ENCODE measurements at regions not wholly inside any gene's neighbourhood (a gene's known extent, or its start where the extent isn't known, plus 50 kb on each side); places are given as distances from the start of the nearest gene placed in this dataset.

- H3K9me3 ChIP-seq (ENCODE audit: control insufficient read depth, insufficient read depth, low read depth, low read length) = no peaks in the 10 kb centered on the region
- ChIA-PET CTCF (no interaction called here), POLR2A (no interaction called here)
- TF ChIP-seq CTCF (IDR thresholded peaks at IDR 0.05) (no peak), POLR2AphosphoS5 (IDR thresholded peaks at IDR 0.05; ENCODE audit: low read depth, low read length) (no peak), SIN3A (IDR thresholded peaks at IDR 0.05; ENCODE audit: borderline replicate concordance, insufficient read depth, low read depth, low read length) (no peak), TCF7L2 (IDR thresholded peaks at IDR 0.05; ENCODE audit: low read depth, low read length) (no peak)
- TF ChIP-seq, protein P1, sequence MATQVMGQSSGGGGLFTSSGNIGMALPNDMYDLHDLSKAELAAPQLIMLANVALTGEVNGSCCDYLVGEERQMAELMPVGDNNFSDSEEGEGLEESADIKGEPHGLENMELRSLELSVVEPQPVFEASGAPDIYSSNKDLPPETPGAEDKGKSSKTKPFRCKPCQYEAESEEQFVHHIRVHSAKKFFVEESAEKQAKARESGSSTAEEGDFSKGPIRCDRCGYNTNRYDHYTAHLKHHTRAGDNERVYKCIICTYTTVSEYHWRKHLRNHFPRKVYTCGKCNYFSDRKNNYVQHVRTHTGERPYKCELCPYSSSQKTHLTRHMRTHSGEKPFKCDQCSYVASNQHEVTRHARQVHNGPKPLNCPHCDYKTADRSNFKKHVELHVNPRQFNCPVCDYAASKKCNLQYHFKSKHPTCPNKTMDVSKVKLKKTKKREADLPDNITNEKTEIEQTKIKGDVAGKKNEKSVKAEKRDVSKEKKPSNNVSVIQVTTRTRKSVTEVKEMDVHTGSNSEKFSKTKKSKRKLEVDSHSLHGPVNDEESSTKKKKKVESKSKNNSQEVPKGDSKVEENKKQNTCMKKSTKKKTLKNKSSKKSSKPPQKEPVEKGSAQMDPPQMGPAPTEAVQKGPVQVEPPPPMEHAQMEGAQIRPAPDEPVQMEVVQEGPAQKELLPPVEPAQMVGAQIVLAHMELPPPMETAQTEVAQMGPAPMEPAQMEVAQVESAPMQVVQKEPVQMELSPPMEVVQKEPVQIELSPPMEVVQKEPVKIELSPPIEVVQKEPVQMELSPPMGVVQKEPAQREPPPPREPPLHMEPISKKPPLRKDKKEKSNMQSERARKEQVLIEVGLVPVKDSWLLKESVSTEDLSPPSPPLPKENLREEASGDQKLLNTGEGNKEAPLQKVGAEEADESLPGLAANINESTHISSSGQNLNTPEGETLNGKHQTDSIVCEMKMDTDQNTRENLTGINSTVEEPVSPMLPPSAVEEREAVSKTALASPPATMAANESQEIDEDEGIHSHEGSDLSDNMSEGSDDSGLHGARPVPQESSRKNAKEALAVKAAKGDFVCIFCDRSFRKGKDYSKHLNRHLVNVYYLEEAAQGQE (IDR thresholded peaks at IDR 0.05; ENCODE audit: insufficient read depth in 1 of 2, low read depth in 2 of 2, low read length in 1 of 2) = no peak
- DNase-seq (ENCODE audit: low read depth, low spot score) (no peak), ATAC-seq (no peak)
- intact Hi-C loops (cut with micrococcal nuclease; ENCODE audit: unreplicated experiment) = loop anchor here (10.0 kb wide), 1 partner anchor 131 kb away; no protein-coding TSS in a partner anchor
- peaks cover 7% of the 10 kb centered on the region for H3K27me3 ChIP-seq (ENCODE audit: control insufficient read depth, insufficient read depth, low read length)
- no peak overlapping the region for H3K27ac ChIP-seq (ENCODE audit: low read length)
- no peaks in the 10 kb centered on the region for H3K36me3 ChIP-seq (ENCODE audit: control insufficient read depth, insufficient read depth, low read length)
- H3K4me1 ChIP-seq (ENCODE audit: control insufficient read depth, insufficient read depth, low read length) = no peaks in the 10 kb centered on the region
- no TSS peak for BruUV-seq (replicated peaks)
- no peak overlapping the region for H3K4me3 ChIP-seq (ENCODE audit: low read depth in 2 of 2, low read length in 2 of 2)
- in situ Hi-C loops (cut with HindIII; ENCODE audit: low pct_unique_long_range_greater_than_20kb, low sequenced_read_pairs) = no loop called here
Measured at GRCh38 chr2:176683618-176684111, 414.4 kb downstream of the MTX2 start.

DNA sequence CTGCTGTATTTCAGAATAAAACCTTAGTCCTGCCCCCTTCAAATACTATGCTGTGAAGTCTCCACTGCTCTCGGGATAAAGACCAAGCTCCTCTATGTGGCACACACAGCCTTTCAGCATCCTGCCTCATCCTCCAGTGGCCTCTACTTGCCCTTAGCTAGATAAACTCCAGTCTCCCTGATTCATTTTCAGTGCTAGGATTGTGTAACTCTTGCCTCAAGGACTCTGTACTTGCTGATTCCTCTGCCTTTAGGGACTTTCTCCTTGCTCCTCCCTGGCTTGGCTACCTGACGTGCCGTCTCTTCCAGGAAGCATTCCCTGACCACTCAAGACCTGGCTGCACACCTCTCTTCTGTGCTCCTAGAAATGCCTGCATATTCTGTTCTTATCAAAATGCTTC is 416.7 kb downstream of the MTX2 start:
- BruUV-seq (replicated peaks) = no TSS peak
- Histone ChIP-seq H3K36me3 (ENCODE audit: control insufficient read depth, insufficient read depth, low read length) (no peaks in the 10 kb centered on the region), H3K27ac (ENCODE audit: low read length) (no peak overlapping the region), H3K27me3 (ENCODE audit: control insufficient read depth, insufficient read depth, low read length) (peaks cover 4% of the 10 kb centered on the region), H3K9me3 (ENCODE audit: control insufficient read depth, insufficient read depth, low read depth, low read length) (no peaks in the 10 kb centered on the region), H3K4me1 (ENCODE audit: control insufficient read depth, insufficient read depth, low read length) (no peaks in the 10 kb centered on the region), H3K4me3 (ENCODE audit: low read depth in 2 of 2, low read length in 2 of 2) (no peak overlapping the region)
- no peak for ATAC-seq
- no peak for DNase-seq (ENCODE audit: low read depth, low spot score)
- ChIA-PET POLR2A (no interaction called here), CTCF (no interaction called here)
- in situ Hi-C loops (cut with HindIII; ENCODE audit: low pct_unique_long_range_greater_than_20kb, low sequenced_read_pairs) (no loop called here), intact Hi-C loops (cut with micrococcal nuclease; ENCODE audit: unreplicated experiment) (loop anchor here (10.0 kb wide), 1 partner anchor 129 kb away; no protein-coding TSS in a partner anchor)
- TF ChIP-seq, protein P1 (IDR thresholded peaks at IDR 0.05; ENCODE audit: insufficient read depth in 1 of 2, low read depth in 2 of 2, low read length in 1 of 2) = no peak
- no peak for TF ChIP-seq POLR2AphosphoS5 (IDR thresholded peaks at IDR 0.05; ENCODE audit: low read depth, low read length)
- no peak for TF ChIP-seq SIN3A (IDR thresholded peaks at IDR 0.05; ENCODE audit: borderline replicate concordance, insufficient read depth, low read depth, low read length)
- no peak for TF ChIP-seq CTCF (IDR thresholded peaks at IDR 0.05)
- TF ChIP-seq TCF7L2 (IDR thresholded peaks at IDR 0.05; ENCODE audit: low read depth, low read length) = no peak
